ENCODE measurements at regions not wholly inside any gene's neighbourhood (a gene's known extent, or its start where the extent isn't known, plus 50 kb on each side); places are given as distances from the start of the nearest gene placed in this dataset.

GRCh38 chrX:25976683-25977310 lies 161.3 kb upstream of the MAGEB18 start:
- no peaks in the 10 kb centered on the region for H3K27me3 Mint-ChIP-seq (ENCODE audit: low read depth)
- no peak overlapping the region for H3K4me3 Mint-ChIP-seq
- no peak overlapping the region for H3K27ac Mint-ChIP-seq
- ATAC-seq: no peak
- CTCF ChIA-PET: no interaction called here
- no peaks in the 10 kb centered on the region for H3K4me1 Mint-ChIP-seq
- TF ChIP-seq CDX4 (CRISPR knock-in tag; IDR thresholded peaks at IDR 0.05; ENCODE audit: borderline replicate concordance) (no peak), ARID4B (CRISPR knock-in tag; IDR thresholded peaks at IDR 0.05; ENCODE audit: borderline replicate concordance) (no peak), FOXP1 (CRISPR knock-in tag; IDR thresholded peaks at IDR 0.05; ENCODE audit: borderline replicate concordance) (no peak), ZNF219 (CRISPR knock-in tag; IDR thresholded peaks at IDR 0.05; ENCODE audit: borderline replicate concordance) (no peak), ZSCAN18 (CRISPR knock-in tag; IDR thresholded peaks at IDR 0.05) (no peak), E2F4 (CRISPR knock-in tag; IDR thresholded peaks at IDR 0.05; ENCODE audit: borderline replicate concordance, low read depth) (no peak), CBFB (CRISPR knock-in tag; IDR thresholded peaks at IDR 0.05; ENCODE audit: low read depth) (no peak), FOXP4 (CRISPR knock-in tag; IDR thresholded peaks at IDR 0.05) (no peak), JAZF1 (CRISPR knock-in tag; IDR thresholded peaks at IDR 0.05) (no peak), ZBTB43 (CRISPR knock-in tag; IDR thresholded peaks at IDR 0.05) (no peak)
- no peaks in the 10 kb centered on the region; the same call in 1 of the 2 replicates for H3K36me3 Mint-ChIP-seq
- no peak for DNase-seq (ENCODE audit: low spot score)
- peaks cover 11% of the 10 kb centered on the region; the same call in 1 of the 2 replicates for H3K9me3 Mint-ChIP-seq
- POLR2A ChIA-PET: no interaction called here

GRCh38 chrX:25998687-25999086 lies 139.5 kb upstream of the MAGEB18 start:
- CTCF ChIA-PET: no interaction called here
- no peaks in the 10 kb centered on the region for H3K27me3 Mint-ChIP-seq (ENCODE audit: low read depth)

More at GRCh38 chrX:25998687-25999086, 139.5 kb upstream of the MAGEB18 start:
- no peaks in the 10 kb centered on the region for H3K9me3 Mint-ChIP-seq
- TF ChIP-seq ZSCAN18 (CRISPR knock-in tag; IDR thresholded peaks at IDR 0.05): no peak
- TF ChIP-seq NFYB (CRISPR knock-in tag; conservative IDR thresholded peaks at IDR 0.05; ENCODE audit: low read depth): no peak
- no peak for TF ChIP-seq ARID4B (CRISPR knock-in tag; IDR thresholded peaks at IDR 0.05; ENCODE audit: borderline replicate concordance)
- TF ChIP-seq MXD4 (CRISPR knock-in tag; IDR thresholded peaks at IDR 0.05; ENCODE audit: borderline replicate concordance): no peak
- no peak for TF ChIP-seq HMGA2 (CRISPR knock-in tag; IDR thresholded peaks at IDR 0.05)
- no peak for TF ChIP-seq PRRX2 (CRISPR knock-in tag; IDR thresholded peaks at IDR 0.05)
- no peak for TF ChIP-seq ETV6 (CRISPR knock-in tag; IDR thresholded peaks at IDR 0.05)
- no peaks in the 10 kb centered on the region for H3K4me1 Mint-ChIP-seq
- DNase-seq (ENCODE audit: low spot score) (no peak), ATAC-seq (no peak)
- H3K4me3 Mint-ChIP-seq: no peak overlapping the region
- no peaks in the 10 kb centered on the region for H3K36me3 Mint-ChIP-seq
- POLR2A ChIA-PET: no interaction called here
- H3K27ac Mint-ChIP-seq: no peak overlapping the region
